VCaP (cell line): ENCODE measurements at regions not wholly inside any gene's neighbourhood (a gene's known extent, or its start where the extent isn't known, plus 50 kb on each side); places are given as distances from the start of the nearest gene placed in this dataset.

Experiments
- H3K27ac ChIP-seq: fragments of 450-650 bp; 2 replicates; pipeline ENCODE4 v1.5.1; 2017
- TF ChIP-seq, protein P1 (sequence below): fragments of 450-650 bp; conservative IDR thresholded peaks from 2 replicates; pipeline ENCODE4 v1.5.1; 2017; ENCODE audit warnings: mild to moderate bottlenecking, moderate library complexity

DNA sequence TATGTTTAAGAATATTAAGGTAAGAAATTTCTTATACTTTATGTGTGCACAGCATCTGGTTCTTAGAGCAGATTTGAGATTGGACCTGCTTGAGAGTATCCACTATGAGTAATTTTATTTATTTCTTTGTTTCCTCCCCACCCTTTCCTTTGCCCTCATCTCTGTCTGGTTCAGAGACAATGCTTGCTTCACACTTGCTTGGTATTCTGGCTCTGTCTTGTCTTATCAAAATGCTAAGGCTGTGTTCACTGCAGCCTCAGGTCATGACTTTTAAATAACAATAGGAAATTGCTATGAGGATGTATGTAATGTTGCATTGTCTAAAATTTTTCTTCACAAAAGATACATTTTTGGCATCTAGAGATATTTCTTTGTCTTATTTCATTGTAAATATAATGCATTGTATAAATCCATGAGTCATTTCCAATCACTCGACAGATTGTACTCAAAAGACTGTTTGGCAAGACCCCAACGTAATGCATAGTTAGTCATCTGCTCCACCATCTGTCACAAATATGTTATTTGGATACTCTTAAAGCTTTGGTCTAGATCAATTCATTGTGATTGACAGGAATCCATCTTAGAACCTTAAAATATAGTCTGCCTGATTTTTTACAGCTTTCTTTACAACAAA, 395.7 kb downstream of the AASDHPPT start:
- TF ChIP-seq, protein P1, sequence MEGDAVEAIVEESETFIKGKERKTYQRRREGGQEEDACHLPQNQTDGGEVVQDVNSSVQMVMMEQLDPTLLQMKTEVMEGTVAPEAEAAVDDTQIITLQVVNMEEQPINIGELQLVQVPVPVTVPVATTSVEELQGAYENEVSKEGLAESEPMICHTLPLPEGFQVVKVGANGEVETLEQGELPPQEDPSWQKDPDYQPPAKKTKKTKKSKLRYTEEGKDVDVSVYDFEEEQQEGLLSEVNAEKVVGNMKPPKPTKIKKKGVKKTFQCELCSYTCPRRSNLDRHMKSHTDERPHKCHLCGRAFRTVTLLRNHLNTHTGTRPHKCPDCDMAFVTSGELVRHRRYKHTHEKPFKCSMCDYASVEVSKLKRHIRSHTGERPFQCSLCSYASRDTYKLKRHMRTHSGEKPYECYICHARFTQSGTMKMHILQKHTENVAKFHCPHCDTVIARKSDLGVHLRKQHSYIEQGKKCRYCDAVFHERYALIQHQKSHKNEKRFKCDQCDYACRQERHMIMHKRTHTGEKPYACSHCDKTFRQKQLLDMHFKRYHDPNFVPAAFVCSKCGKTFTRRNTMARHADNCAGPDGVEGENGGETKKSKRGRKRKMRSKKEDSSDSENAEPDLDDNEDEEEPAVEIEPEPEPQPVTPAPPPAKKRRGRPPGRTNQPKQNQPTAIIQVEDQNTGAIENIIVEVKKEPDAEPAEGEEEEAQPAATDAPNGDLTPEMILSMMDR, result no peak
- H3K27ac ChIP-seq, result no peak overlapping the region

DNA sequence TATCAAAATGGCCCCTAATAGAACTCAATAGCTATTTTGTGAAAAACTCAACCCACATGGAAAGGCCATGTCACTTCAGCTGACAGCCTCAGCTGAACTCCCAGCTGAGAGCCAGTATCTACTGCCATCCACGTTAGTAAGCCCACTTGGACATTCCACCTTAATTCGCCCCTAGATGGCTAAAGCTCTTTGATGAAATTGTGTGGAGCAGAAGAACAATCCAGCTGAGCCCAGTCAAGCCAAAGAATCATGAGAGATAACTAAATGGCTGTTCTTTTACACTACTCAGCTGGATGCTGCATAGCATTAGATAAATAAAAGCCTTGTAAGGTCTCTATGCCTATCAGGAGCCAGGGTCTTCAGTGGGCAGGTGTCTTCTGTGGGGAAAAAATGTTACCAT, 396.8 kb downstream of the AASDHPPT start:
- TF ChIP-seq, protein P1, result no peak
- H3K27ac ChIP-seq, result no peak overlapping the region

DNA sequence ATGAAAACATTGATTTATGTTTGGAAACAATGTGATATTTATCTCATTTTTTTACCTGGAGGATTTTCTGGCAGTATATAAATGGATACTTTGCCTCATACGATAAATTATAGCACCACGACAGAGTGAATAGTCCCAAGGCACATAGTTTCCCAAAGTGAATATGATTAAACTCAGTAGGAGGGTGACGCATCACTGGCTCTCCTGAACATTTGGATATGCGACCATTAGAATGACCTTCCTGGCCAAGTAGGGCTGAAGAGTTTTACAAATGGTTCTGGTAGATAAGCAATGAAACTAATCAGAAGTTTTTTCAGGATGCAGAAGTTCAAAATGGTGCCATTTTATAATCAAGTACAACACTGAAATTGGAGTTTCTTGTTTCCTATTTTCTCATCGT, 397.7 kb downstream of the AASDHPPT start:
- no peak overlapping the region for H3K27ac ChIP-seq
- TF ChIP-seq, protein P1, result no peak

DNA sequence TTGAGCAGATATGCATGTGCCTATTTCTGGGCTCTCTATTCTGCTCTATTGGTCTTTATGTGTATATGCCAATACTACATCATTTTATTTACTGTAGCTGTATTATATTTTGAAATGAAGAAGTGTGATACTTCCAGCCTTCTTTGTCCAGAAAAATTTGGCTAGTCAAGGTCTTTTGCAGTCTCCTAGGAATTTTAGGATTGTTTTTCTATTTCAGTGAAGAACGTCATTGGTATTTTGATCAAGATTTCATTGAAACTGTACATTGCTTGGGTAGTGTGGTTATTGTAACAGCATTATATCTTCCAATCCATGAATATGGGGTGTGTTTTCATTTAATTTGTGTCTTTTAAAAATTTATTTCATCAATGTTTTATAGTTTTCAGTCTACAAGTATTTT, 400.3 kb downstream of the AASDHPPT start:
- TF ChIP-seq, protein P1, result no peak
- no peak overlapping the region for H3K27ac ChIP-seq

DNA sequence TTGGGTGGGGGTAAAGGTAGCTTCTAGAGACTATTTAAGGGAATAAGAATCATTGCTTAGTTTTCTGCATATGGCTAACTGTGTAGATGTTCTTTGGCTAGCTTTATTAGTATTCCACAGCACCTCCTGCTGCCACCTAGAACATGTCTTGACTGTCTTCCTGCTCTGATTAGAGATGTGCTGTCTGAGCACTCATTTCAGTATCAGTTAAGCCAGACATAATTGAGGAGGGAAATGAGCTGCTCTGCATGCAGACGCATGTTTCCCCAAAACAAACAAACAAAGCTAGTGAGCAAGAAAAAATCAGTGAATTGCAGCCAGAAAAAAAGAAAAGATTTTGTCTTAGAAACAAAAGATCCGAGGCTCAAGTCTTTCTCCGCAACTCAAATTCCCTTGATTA, 402.2 kb downstream of the AASDHPPT start:
- no peak overlapping the region for H3K27ac ChIP-seq

DNA sequence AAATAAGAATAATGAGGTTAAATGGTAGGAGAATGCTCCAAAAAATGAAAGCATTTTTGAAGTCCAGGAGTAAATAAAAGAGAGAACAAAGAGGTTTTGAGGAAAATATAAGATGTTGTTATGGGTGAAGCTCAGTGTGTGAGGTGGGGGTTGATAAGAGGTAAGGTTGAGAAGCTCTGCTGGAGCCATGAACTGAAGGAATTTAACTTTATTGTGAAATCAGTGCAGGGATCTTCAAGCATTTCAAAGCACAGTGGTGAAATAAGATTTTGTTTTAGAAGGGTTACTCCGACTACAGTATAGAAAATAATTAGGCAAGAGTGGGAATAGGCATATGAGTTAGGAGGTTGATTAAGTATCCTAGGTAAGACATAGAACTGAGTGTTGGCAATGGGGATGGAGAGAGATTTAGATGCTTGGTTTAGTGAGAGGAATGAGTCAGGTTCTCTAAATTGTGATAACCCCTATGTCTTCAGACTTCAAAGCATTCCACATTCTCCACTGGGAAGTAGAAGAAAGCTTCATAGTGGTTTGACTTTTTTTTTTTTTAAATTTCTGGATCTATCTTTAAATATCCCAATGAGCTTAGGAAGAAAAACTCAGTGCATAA, 403.2 kb downstream of the AASDHPPT start:
- TF ChIP-seq, protein P1, result no peak
- no peak overlapping the region for H3K27ac ChIP-seq

More for the DNA sequence above, 402.2 kb downstream of the AASDHPPT start:
- TF ChIP-seq, protein P1, result no peak

DNA sequence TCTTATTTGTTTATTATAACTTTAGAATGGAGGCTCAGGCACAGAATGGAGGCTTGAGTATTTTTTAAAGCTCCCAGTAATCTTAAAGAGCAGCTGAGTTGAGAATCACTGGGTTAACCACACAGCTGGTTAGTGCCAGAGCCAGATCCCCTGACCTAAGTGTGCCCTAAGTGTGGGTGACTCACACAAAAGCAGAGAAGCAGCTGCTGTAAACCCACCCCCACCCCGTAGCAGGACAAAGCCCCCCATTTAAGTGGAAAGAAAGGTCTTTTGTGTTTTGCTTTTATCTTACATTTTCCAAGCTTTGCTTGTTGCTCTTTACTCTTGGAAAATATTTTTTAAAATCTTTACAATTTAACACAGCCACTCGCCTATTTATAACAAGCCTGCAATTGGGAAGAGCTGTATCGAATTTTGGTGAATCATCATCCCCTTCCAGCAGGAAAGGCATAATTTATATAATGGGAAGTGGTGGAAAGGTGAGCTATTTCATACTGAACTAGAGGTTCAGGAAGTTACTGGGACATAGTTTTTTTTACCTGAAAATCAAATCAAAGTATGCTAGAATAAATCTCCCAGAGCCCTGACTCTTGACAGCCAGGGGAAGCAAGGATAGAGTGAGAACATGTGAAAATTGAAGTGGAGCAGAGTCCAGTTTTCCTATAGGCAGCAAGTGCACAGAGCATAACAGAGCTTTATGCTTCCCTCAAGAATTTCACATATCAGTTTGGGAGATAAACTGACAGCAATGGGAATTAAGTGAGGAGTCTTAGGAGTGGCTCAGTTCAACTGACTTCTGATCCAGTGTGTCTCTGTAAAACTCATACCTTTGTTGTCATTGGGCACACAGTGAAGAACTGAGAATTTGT, 405.7 kb downstream of the AASDHPPT start:
- H3K27ac ChIP-seq, result no peak overlapping the region
- TF ChIP-seq, protein P1, result no peak
